ENCODE measurements at regions not wholly inside any gene's neighbourhood (a gene's known extent, or its start where the extent isn't known, plus 50 kb on each side); places are given as distances from the start of the nearest gene placed in this dataset.

DNA sequence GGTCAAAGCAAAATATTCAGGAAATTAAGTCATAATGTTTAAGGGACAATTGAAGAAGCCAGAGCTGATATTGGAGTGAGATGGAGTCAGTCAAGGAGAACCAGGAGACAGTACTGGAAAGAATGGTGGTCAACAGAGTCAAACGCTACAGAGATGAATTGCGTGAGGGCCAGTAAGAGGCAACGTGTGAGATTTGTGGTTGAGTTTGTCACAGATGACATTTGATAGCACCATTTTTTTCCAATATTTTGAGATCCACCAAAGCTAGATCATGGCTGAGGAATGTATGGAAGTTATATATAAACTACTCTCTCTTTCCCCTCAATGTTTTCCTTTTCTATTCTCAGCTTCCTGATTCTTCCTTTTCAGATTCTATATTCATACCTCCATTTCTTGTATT, 375.1 kb upstream of the ROBO2 start:
- no CpG with 5 or more reads among the region's 3 CpGs for WGBS (ENCODE audit: extremely low coverage, insufficient coverage, low lambda C conversion rate)
- Histone ChIP-seq H3K27me3 (ENCODE audit: insufficient read depth, low read length, poor library complexity) (no peaks in the 10 kb centered on the region), H3K4ac (ENCODE audit: low read depth, low read length) (no peak overlapping the region), H3K79me2 (ENCODE audit: control insufficient read depth, insufficient read depth, low read length) (no peaks in the 10 kb centered on the region), H3K9ac (ENCODE audit: low read length) (no peak overlapping the region), H2AK5ac (ENCODE audit: low read length) (no peak overlapping the region), H3K79me1 (ENCODE audit: low read length) (no peaks in the 10 kb centered on the region), H4K8ac (ENCODE audit: low read depth, low read length) (no peak overlapping the region), H3K23ac (ENCODE audit: low read length) (no peak overlapping the region), H3K56ac (ENCODE audit: low read length) (no peak overlapping the region), H3K4me1 (ENCODE audit: control insufficient read depth, low read depth, low read length) (no peaks in the 10 kb centered on the region), H3K4me3 (ENCODE audit: low read length) (no peak overlapping the region), H4K5ac (ENCODE audit: low read length) (no peak overlapping the region), H3K27ac (ENCODE audit: low read depth, low read length) (no peak overlapping the region), H3K4me2 (ENCODE audit: low read length) (no peak overlapping the region), H2BK120ac (ENCODE audit: low read depth, low read length) (no peak overlapping the region), H2BK5ac (ENCODE audit: low read length) (no peak overlapping the region), H3K36me3 (ENCODE audit: control insufficient read depth, insufficient read depth, low read length) (no peaks in the 10 kb centered on the region), H2BK15ac (replicated peaks; ENCODE audit: low read depth) (no peak overlapping the region), H3K18ac (ENCODE audit: low read length) (no peak overlapping the region)
- DNase-seq, result no peak

DNA sequence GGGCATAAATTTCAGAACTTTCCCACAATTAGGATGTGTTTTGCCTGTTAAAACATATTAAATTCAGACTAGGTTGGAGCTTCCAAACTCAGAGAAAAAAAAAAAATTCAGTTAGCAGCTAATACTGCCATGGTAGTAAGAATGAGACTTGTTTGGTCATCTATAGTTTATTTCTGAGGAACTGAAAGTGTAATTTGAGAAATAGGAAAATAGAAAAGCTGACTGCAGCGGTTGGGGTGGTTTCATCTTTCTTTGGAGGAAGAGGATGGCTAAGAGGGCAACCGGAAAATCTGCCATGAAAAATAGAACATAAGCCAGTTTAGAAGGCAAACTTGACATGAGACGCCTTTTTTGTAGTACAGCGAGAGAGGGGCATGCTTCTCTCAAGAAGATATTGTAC, 371.2 kb upstream of the ROBO2 start:
- Histone ChIP-seq H3K27ac (ENCODE audit: low read depth, low read length) (no peak overlapping the region), H2AK5ac (ENCODE audit: low read length) (no peak overlapping the region), H4K8ac (ENCODE audit: low read depth, low read length) (no peak overlapping the region), H3K36me3 (ENCODE audit: control insufficient read depth, insufficient read depth, low read length) (no peaks in the 10 kb centered on the region), H3K79me2 (ENCODE audit: control insufficient read depth, insufficient read depth, low read length) (no peaks in the 10 kb centered on the region), H3K27me3 (ENCODE audit: insufficient read depth, low read length, poor library complexity) (no peaks in the 10 kb centered on the region), H3K23ac (ENCODE audit: low read length) (no peak overlapping the region), H4K5ac (ENCODE audit: low read length) (no peak overlapping the region), H3K4me2 (ENCODE audit: low read length) (no peak overlapping the region), H3K4me3 (ENCODE audit: low read length) (no peak overlapping the region), H3K4me1 (ENCODE audit: control insufficient read depth, low read depth, low read length) (no peaks in the 10 kb centered on the region), H2BK120ac (ENCODE audit: low read depth, low read length) (no peak overlapping the region), H3K18ac (ENCODE audit: low read length) (no peak overlapping the region), H3K4ac (ENCODE audit: low read depth, low read length) (no peak overlapping the region), H3K79me1 (ENCODE audit: low read length) (no peaks in the 10 kb centered on the region), H3K56ac (ENCODE audit: low read length) (no peak overlapping the region), H2BK5ac (ENCODE audit: low read length) (no peak overlapping the region), H2BK15ac (replicated peaks; ENCODE audit: low read depth) (no peak overlapping the region), H3K9ac (ENCODE audit: low read length) (no peak overlapping the region)
- DNase-seq, result no peak
- no CpG with 5 or more reads among the region's 4 CpGs for WGBS (ENCODE audit: extremely low coverage, insufficient coverage, low lambda C conversion rate)

DNA sequence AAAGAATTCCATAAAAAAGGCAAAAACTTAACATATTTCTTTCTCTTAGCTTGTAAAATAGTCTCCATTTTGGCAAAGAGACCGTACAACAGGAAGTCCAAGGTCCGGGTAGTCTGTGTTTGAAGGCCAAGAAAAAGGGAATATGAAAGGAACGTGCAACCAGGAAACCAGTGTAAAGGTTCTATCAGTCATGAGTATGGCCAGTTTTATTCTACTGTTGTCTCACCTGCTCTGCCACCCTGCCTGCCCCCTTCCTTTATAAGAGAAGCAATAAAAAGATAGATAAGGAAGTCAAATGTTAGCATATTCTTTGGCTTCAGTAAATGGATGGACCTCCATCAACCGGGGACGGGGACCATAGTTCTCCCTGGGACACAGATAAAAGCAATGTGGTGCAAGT, 370.6 kb upstream of the ROBO2 start:
- Histone ChIP-seq H2BK15ac (replicated peaks; ENCODE audit: low read depth) (no peak overlapping the region), H3K4me2 (ENCODE audit: low read length) (no peak overlapping the region), H4K8ac (ENCODE audit: low read depth, low read length) (no peak overlapping the region), H3K79me1 (ENCODE audit: low read length) (no peaks in the 10 kb centered on the region), H3K23ac (ENCODE audit: low read length) (no peak overlapping the region), H3K18ac (ENCODE audit: low read length) (no peak overlapping the region), H3K4ac (ENCODE audit: low read depth, low read length) (no peak overlapping the region), H2BK5ac (ENCODE audit: low read length) (no peak overlapping the region), H4K5ac (ENCODE audit: low read length) (no peak overlapping the region), H3K4me1 (ENCODE audit: control insufficient read depth, low read depth, low read length) (no peaks in the 10 kb centered on the region), H2AK5ac (ENCODE audit: low read length) (no peak overlapping the region), H2BK120ac (ENCODE audit: low read depth, low read length) (no peak overlapping the region), H3K9ac (ENCODE audit: low read length) (no peak overlapping the region), H3K27me3 (ENCODE audit: insufficient read depth, low read length, poor library complexity) (no peaks in the 10 kb centered on the region), H3K27ac (ENCODE audit: low read depth, low read length) (no peak overlapping the region), H3K79me2 (ENCODE audit: control insufficient read depth, insufficient read depth, low read length) (no peaks in the 10 kb centered on the region), H3K4me3 (ENCODE audit: low read length) (no peak overlapping the region), H3K56ac (ENCODE audit: low read length) (no peak overlapping the region), H3K36me3 (ENCODE audit: control insufficient read depth, insufficient read depth, low read length) (no peaks in the 10 kb centered on the region)
- DNase-seq, result no peak
- WGBS (ENCODE audit: extremely low coverage, insufficient coverage, low lambda C conversion rate), result no CpG with 5 or more reads among the region's 5 CpGs

DNA sequence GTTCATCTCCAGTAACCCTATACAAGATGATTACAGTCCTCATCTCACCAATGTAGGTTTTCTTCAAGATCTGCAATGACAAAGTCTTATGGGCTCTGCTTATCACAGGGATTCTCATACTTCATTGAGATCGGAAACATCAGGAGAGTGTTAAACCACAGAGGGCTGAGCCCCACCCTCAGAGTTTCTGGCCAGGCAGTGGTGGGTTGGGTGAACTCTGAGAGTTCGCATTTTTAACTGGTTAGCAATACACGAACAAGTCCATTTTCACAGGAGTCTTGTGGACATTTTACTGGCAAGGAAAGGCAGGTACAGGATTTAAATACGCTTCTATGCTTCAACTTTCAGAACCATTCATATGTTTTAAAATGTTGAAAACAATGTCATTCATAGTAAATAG, 366.7 kb upstream of the ROBO2 start:
- Histone ChIP-seq H3K4ac (ENCODE audit: low read depth, low read length) (no peak overlapping the region), H3K4me3 (ENCODE audit: low read length) (no peak overlapping the region), H3K9ac (ENCODE audit: low read length) (no peak overlapping the region), H2BK5ac (ENCODE audit: low read length) (no peak overlapping the region), H3K79me2 (ENCODE audit: control insufficient read depth, insufficient read depth, low read length) (no peaks in the 10 kb centered on the region), H3K4me2 (ENCODE audit: low read length) (no peak overlapping the region), H2AK5ac (ENCODE audit: low read length) (no peak overlapping the region), H3K27me3 (ENCODE audit: insufficient read depth, low read length, poor library complexity) (no peaks in the 10 kb centered on the region), H3K56ac (ENCODE audit: low read length) (no peak overlapping the region), H3K4me1 (ENCODE audit: control insufficient read depth, low read depth, low read length) (no peaks in the 10 kb centered on the region), H3K79me1 (ENCODE audit: low read length) (no peaks in the 10 kb centered on the region), H3K27ac (ENCODE audit: low read depth, low read length) (no peak overlapping the region), H3K23ac (ENCODE audit: low read length) (no peak overlapping the region), H3K18ac (ENCODE audit: low read length) (no peak overlapping the region), H2BK120ac (ENCODE audit: low read depth, low read length) (no peak overlapping the region), H4K5ac (ENCODE audit: low read length) (no peak overlapping the region), H2BK15ac (replicated peaks; ENCODE audit: low read depth) (no peak overlapping the region), H4K8ac (ENCODE audit: low read depth, low read length) (no peak overlapping the region), H3K36me3 (ENCODE audit: control insufficient read depth, insufficient read depth, low read length) (no peaks in the 10 kb centered on the region)
- WGBS (ENCODE audit: extremely low coverage, insufficient coverage, low lambda C conversion rate), result no CpG with 5 or more reads among the region's 4 CpGs
- no peak for DNase-seq

DNA sequence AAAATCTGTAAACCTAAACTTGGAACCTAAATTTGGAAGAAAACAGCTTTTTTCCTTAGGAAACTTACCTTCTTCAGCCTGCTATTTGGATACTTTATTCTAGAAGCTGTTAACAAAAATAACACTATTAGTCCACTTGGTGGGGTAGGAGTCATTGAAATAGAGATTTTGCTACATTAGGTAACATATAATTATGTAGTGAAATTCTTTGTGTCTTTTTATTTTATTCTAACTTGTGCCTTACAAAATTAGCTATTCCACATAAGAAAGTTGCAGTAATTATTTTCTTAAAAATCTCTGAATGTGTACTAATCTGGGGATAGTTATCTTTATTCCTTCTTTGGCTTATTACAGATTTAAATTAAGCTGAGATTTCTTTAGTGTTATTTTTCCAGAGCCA, 360.4 kb upstream of the ROBO2 start:
- no peak overlapping the region for H3K9ac ChIP-seq (ENCODE audit: low read length)
- H4K8ac ChIP-seq (ENCODE audit: low read depth, low read length), result no peak overlapping the region
- H3K36me3 ChIP-seq (ENCODE audit: control insufficient read depth, insufficient read depth, low read length), result no peaks in the 10 kb centered on the region
- no peaks in the 10 kb centered on the region for H3K27me3 ChIP-seq (ENCODE audit: insufficient read depth, low read length, poor library complexity)
- no peak overlapping the region for H3K18ac ChIP-seq (ENCODE audit: low read length)
- no peak overlapping the region for H3K23ac ChIP-seq (ENCODE audit: low read length)
- H2AK5ac ChIP-seq (ENCODE audit: low read length), result no peak overlapping the region
- H2BK120ac ChIP-seq (ENCODE audit: low read depth, low read length), result no peak overlapping the region
- H3K4me1 ChIP-seq (ENCODE audit: control insufficient read depth, low read depth, low read length), result no peaks in the 10 kb centered on the region
- no peak overlapping the region for H3K27ac ChIP-seq (ENCODE audit: low read depth, low read length)
- no peak overlapping the region for H3K4me2 ChIP-seq (ENCODE audit: low read length)
- H3K4me3 ChIP-seq (ENCODE audit: low read length), result no peak overlapping the region
- H2BK5ac ChIP-seq (ENCODE audit: low read length), result no peak overlapping the region
- H3K4ac ChIP-seq (ENCODE audit: low read depth, low read length), result no peak overlapping the region
- no peak overlapping the region for H2BK15ac ChIP-seq (replicated peaks; ENCODE audit: low read depth)
- no peaks in the 10 kb centered on the region for H3K79me2 ChIP-seq (ENCODE audit: control insufficient read depth, insufficient read depth, low read length)
- no peak overlapping the region for H4K5ac ChIP-seq (ENCODE audit: low read length)
- DNase-seq, result no peak
- H3K56ac ChIP-seq (ENCODE audit: low read length), result no peak overlapping the region
- H3K79me1 ChIP-seq (ENCODE audit: low read length), result no peaks in the 10 kb centered on the region

DNA sequence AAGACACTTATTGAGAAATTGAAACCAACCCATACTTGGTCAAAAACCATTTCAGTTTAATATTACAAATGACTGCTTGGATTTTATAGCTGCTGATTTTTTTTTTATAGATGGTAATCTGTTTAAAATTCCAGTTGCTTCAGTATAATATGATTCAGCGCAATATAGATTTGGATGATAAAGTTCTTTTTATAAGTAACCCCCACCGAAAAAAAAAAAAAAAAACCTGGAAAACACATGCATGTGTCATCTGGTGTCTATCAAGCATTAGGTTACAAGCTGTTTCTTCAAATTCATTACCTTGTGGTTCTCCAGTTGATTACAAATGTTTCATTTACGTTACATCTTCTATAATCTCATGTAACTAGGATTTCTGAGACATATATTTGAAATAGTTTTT, 356.6 kb upstream of the ROBO2 start:
- Histone ChIP-seq H2BK15ac (replicated peaks; ENCODE audit: low read depth) (no peak overlapping the region), H3K36me3 (ENCODE audit: control insufficient read depth, insufficient read depth, low read length) (no peaks in the 10 kb centered on the region)

More for the DNA sequence above, 356.6 kb upstream of the ROBO2 start:
- H3K27ac ChIP-seq (ENCODE audit: low read depth, low read length), result no peak overlapping the region
- no CpG with 5 or more reads among the region's 3 CpGs for WGBS (ENCODE audit: extremely low coverage, insufficient coverage, low lambda C conversion rate)
- H2AK5ac ChIP-seq (ENCODE audit: low read length), result no peak overlapping the region
- no peak for DNase-seq
- H3K9ac ChIP-seq (ENCODE audit: low read length), result no peak overlapping the region
- H3K4me1 ChIP-seq (ENCODE audit: control insufficient read depth, low read depth, low read length), result peaks cover 2% of the 10 kb centered on the region
- H4K5ac ChIP-seq (ENCODE audit: low read length), result no peak overlapping the region
- H3K18ac ChIP-seq (ENCODE audit: low read length), result no peak overlapping the region
- H4K8ac ChIP-seq (ENCODE audit: low read depth, low read length), result no peak overlapping the region
- no peak overlapping the region for H3K4me2 ChIP-seq (ENCODE audit: low read length)
- H3K79me2 ChIP-seq (ENCODE audit: control insufficient read depth, insufficient read depth, low read length), result no peaks in the 10 kb centered on the region
- no peak overlapping the region for H3K56ac ChIP-seq (ENCODE audit: low read length)
- no peak overlapping the region for H2BK5ac ChIP-seq (ENCODE audit: low read length)
- no peaks in the 10 kb centered on the region for H3K27me3 ChIP-seq (ENCODE audit: insufficient read depth, low read length, poor library complexity)
- no peak overlapping the region for H3K4ac ChIP-seq (ENCODE audit: low read depth, low read length)
- no peak overlapping the region for H2BK120ac ChIP-seq (ENCODE audit: low read depth, low read length)
- H3K23ac ChIP-seq (ENCODE audit: low read length), result no peak overlapping the region
- no peaks in the 10 kb centered on the region for H3K79me1 ChIP-seq (ENCODE audit: low read length)
- no peak overlapping the region for H3K4me3 ChIP-seq (ENCODE audit: low read length)

Measured in mesendoderm (in vitro differentiated cells).